IMR-90 (cell line): ENCODE measurements at regions not wholly inside any gene's neighbourhood (a gene's known extent, or its start where the extent isn't known, plus 50 kb on each side); places are given as distances from the start of the nearest gene placed in this dataset.

Experiments
- ATAC-seq: fragments of 200-7000 bp; cut with Tn5 transposase; 2 replicates; pipeline ENCODE4 v1.9.1; 2020; ENCODE audit warnings: low read depth, mild to moderate bottlenecking, moderate library complexity
- BruUV-seq: library from RNA; stranded (reverse); fragments of 400-500 nt; replicated peaks from 2 replicates; lab custom pipeline; 2021; lab: Mats Ljungman, UMichigan
- CTCF ChIA-PET: fragments of 300-600 bp; formaldehyde crosslinking; extraction: SDS; loops from one replicate; lab custom pipeline; 2021; ENCODE audit warnings: antibody characterized with exemption; lab: Yijun Ruan, JAX
- POLR2A ChIA-PET: fragments of 300-600 bp; sonication (Branson Sonifier 250); formaldehyde crosslinking; loops from one replicate; lab custom pipeline; 2022; ENCODE audit warnings: antibody characterized with exemption; ENCODE audit not compliant: unreplicated experiment; lab: Charles Lee
- DNase-seq: peaks from one replicate; pipeline ENCODE4 v3.0.0; 2013
- H2AFZ ChIP-seq: replicated peaks from 2 replicates; pipeline ENCODE3; 2013; ENCODE audit warnings: low read length, mild to moderate bottlenecking; ENCODE audit not compliant: poor library complexity
- H2AK5ac ChIP-seq: 2 replicates; pipeline ENCODE4 v1.6.1; 2013; ENCODE audit warnings: low read depth, low read length, inconsistent platforms
- H2AK9ac ChIP-seq: replicated peaks from 2 replicates; pipeline ENCODE3; 2013; ENCODE audit warnings: mild to moderate bottlenecking, low read depth, low read length, moderate library complexity; ENCODE audit not compliant: poor library complexity
- H2BK120ac ChIP-seq: 2 replicates; pipeline ENCODE4 v1.6.1; 2013; ENCODE audit warnings: low read depth, low read length, inconsistent platforms
- H2BK15ac ChIP-seq: 3 replicates; pipeline ENCODE4 v1.6.1; 2013; ENCODE audit warnings: low read depth, low read length, inconsistent platforms
- H2BK20ac ChIP-seq: 2 replicates; pipeline ENCODE4 v1.6.1; 2013; ENCODE audit warnings: low read depth, mild to moderate bottlenecking, inconsistent platforms, low read length, moderate library complexity
- H2BK5ac ChIP-seq: 2 replicates; pipeline ENCODE4 v1.6.1; 2013; ENCODE audit warnings: mild to moderate bottlenecking, low read depth, low read length, inconsistent platforms; ENCODE audit not compliant: poor library complexity, severe bottlenecking
- H3K14ac ChIP-seq: replicated peaks from 2 replicates; pipeline ENCODE4 v1.6.1; 2013; ENCODE audit warnings: low read depth, low read length, inconsistent platforms
- H3K18ac ChIP-seq: 2 replicates; pipeline ENCODE4 v1.6.1; 2013; ENCODE audit warnings: low read depth, low read length, control low read depth
- H3K23ac ChIP-seq: 2 replicates; pipeline ENCODE4 v1.6.1; 2013; ENCODE audit warnings: low read depth, low read length, inconsistent platforms
- H3K27ac ChIP-seq: 2 replicates; pipeline ENCODE4 v1.5.1; 2013; ENCODE audit warnings: mild to moderate bottlenecking, control low read depth, low read length; ENCODE audit not compliant: insufficient read depth
- H3K27me3 ChIP-seq: 2 replicates; pipeline ENCODE4 v1.6.1; 2013; ENCODE audit warnings: low read length; ENCODE audit not compliant: control insufficient read depth, insufficient read depth
- H3K36me3 ChIP-seq: 2 replicates; pipeline ENCODE4 v1.6.1; 2013; ENCODE audit warnings: low read length, mixed read lengths; ENCODE audit not compliant: control insufficient read depth, insufficient read depth
- H3K4ac ChIP-seq: 2 replicates; pipeline ENCODE4 v1.6.1; 2013; ENCODE audit warnings: low read depth, low read length, inconsistent platforms
- H3K4me1 ChIP-seq: 2 replicates; pipeline ENCODE4 v1.6.1; 2013; ENCODE audit warnings: low read length, mixed read lengths; ENCODE audit not compliant: control insufficient read depth, insufficient read depth
- H3K4me2 ChIP-seq: 2 replicates; pipeline ENCODE4 v1.6.1; 2013; ENCODE audit warnings: low read depth, mild to moderate bottlenecking, control low read depth, low read length, moderate library complexity
- H3K4me3 ChIP-seq: 2 replicates; pipeline ENCODE4 v1.5.1; 2013; ENCODE audit warnings: low read depth, mild to moderate bottlenecking, control low read depth, low read length, moderate library complexity; ENCODE audit not compliant: insufficient read depth
- H3K56ac ChIP-seq: 2 replicates; pipeline ENCODE4 v1.6.1; 2013; ENCODE audit warnings: low read length, inconsistent platforms; ENCODE audit not compliant: insufficient read depth; ENCODE audit errors: extremely low read depth
- H3K79me1 ChIP-seq, 2 experiments: 2 replicates each; pipeline ENCODE4 v1.6.1; 2013; ENCODE audit warnings: low read length in 2 of 2, inconsistent platforms in 1 of 2, low read depth in 1 of 2
- H3K9ac ChIP-seq: 2 replicates; pipeline ENCODE4 v1.6.1; 2013; ENCODE audit warnings: low read depth, low read length, control low read depth
- H3K9me1 ChIP-seq: 2 replicates; pipeline ENCODE4 v1.6.1; 2013; ENCODE audit warnings: low read length, inconsistent platforms; ENCODE audit not compliant: insufficient read depth
- H3K9me3 ChIP-seq: 2 replicates; pipeline ENCODE4 v1.6.1; 2013; ENCODE audit warnings: low read length; ENCODE audit not compliant: control insufficient read depth, insufficient read depth
- H4K20me1 ChIP-seq: 2 replicates; pipeline ENCODE4 v1.6.1; 2013; ENCODE audit warnings: low read length, inconsistent platforms; ENCODE audit not compliant: insufficient read depth
- H4K5ac ChIP-seq: 2 replicates; pipeline ENCODE4 v1.6.1; 2013; ENCODE audit warnings: mild to moderate bottlenecking, low read depth, low read length, control low read depth
- H4K8ac ChIP-seq, 2 experiments: 2 replicates each; pipeline ENCODE4 v1.6.1; 2013; ENCODE audit warnings: low read depth in 2 of 2, low read length in 2 of 2, control low read depth in 1 of 2, inconsistent platforms in 1 of 2
- H4K91ac ChIP-seq: 2 replicates; pipeline ENCODE4 v1.6.1; 2013; ENCODE audit warnings: low read depth, low read length, inconsistent platforms; ENCODE audit not compliant: insufficient read depth
- MAFK ChIP-seq: IDR thresholded peaks from 2 replicates; pipeline ENCODE4 v1.6.1; 2012; ENCODE audit warnings: low read depth, low read length, improper control_type of control experiment
- RFX5 ChIP-seq: IDR thresholded peaks from 2 replicates; pipeline ENCODE4 v1.8.0; 2012; ENCODE audit warnings: low read depth, mild to moderate bottlenecking, low read length, moderate library complexity
- WGBS, 2 experiments: methylation state at CpG; one replicate each; pipeline versions ENCODE4 v1.1.5 to v1.1.7; 2013; ENCODE audit warnings: missing lambda C conversion rate in 2 of 2; ENCODE audit not compliant: insufficient read length in 1 of 2; ENCODE audit errors: extremely low coverage in 2 of 2; 5-methylcytosine and 5-hydroxymethylcytosine counted together
- dilution Hi-C: fragments of 300-500 bp; cut with HindIII; formaldehyde crosslinking; loops from one replicate; pipeline ENCODE4 v1.14.3; 2018; ENCODE audit warnings: low sequenced_read_pairs; ENCODE audit not compliant: unreplicated experiment
- in situ Hi-C: fragments of 300-500 bp; cut with MboI; formaldehyde crosslinking; loops from 3 replicates; pipeline ENCODE4 v1.14.3; 2019; ENCODE audit warnings: low sequenced_read_pairs, inconsistent platforms, mixed read lengths
- intact Hi-C: fragments of 100-400 bp; cut with micrococcal nuclease; formaldehyde crosslinking; loops from 2 replicates; pipeline ENCODE4 v1.10.0; 2022

GRCh38 chrX:25300994-25301393 is 285.2 kb upstream of the ARX start:
- ChIA-PET CTCF (no interaction called here), POLR2A (no interaction called here)
- no peak overlapping the region for H3K4me2 ChIP-seq
- H3K18ac ChIP-seq = no peak overlapping the region
- H2AK5ac ChIP-seq = no peak overlapping the region
- 0 out of 2 replicates have a peak, but pooled peaks cover 1% of the 10 kb centered on the region for H3K9me3 ChIP-seq
- H2BK120ac ChIP-seq = no peak overlapping the region
- H3K4me1 ChIP-seq = no peaks in the 10 kb centered on the region
- DNase-seq (no peak), ATAC-seq (no peak)
- no peak overlapping the region for H2BK15ac ChIP-seq
- H4K8ac ChIP-seq = no peak overlapping the region
- no peak overlapping the region for H3K4me3 ChIP-seq
- no peak overlapping the region for H4K5ac ChIP-seq
- no peaks in the 10 kb centered on the region for H3K79me1 ChIP-seq
- H4K20me1 ChIP-seq = no peaks in the 10 kb centered on the region
- H3K36me3 ChIP-seq = no peaks in the 10 kb centered on the region
- no TSS peak for BruUV-seq
- dilution Hi-C loops = no loop called here
- no peak overlapping the region for H4K91ac ChIP-seq
- no peaks in the 10 kb centered on the region for H3K9me1 ChIP-seq
- no peak overlapping the region for H3K4ac ChIP-seq
- no peak overlapping the region for H2BK20ac ChIP-seq
- H3K9ac ChIP-seq = no peak overlapping the region
- no peak overlapping the region for H2BK5ac ChIP-seq
- H3K14ac ChIP-seq = no peak overlapping the region
- no peak overlapping the region for H3K23ac ChIP-seq
- no peak overlapping the region for H3K56ac ChIP-seq
- no peak overlapping the region for H3K27ac ChIP-seq
- H3K27me3 ChIP-seq = no peaks in the 10 kb centered on the region
- WGBS, 2 experiments = no CpG with 5 or more reads among the region's 2 CpGs
- in situ Hi-C loops = no loop called here
- intact Hi-C loops = no loop called here
- no peak overlapping the region for H2AK9ac ChIP-seq
- no peak for TF ChIP-seq RFX5
- no peak for TF ChIP-seq MAFK
- H2AFZ ChIP-seq = no peak overlapping the region
